Rectal smooth muscle tissue (tissue), 1 donor: ENCODE measurements at regions not wholly inside any gene's neighbourhood (a gene's known extent, or its start where the extent isn't known, plus 50 kb on each side); places are given as distances from the start of the nearest gene placed in this dataset.
"Not testable (repeated sequence)": the region's sequence is repeated elsewhere in the genome, so short reads cannot be mapped to it uniquely, and the experiment has no call there.

ENCODE experiments used
- H3K27ac ChIP-seq: one replicate; pipeline ENCODE4 v1.7.0; 2013; ENCODE audit warnings: low read depth, low read length, inconsistent platforms
- H3K27me3 ChIP-seq: one replicate; pipeline ENCODE4 v1.7.0; 2013; ENCODE audit warnings: low read length; ENCODE audit not compliant: control insufficient read depth, insufficient read depth
- H3K36me3 ChIP-seq: one replicate; pipeline ENCODE4 v1.7.0; 2013; ENCODE audit warnings: low read length; ENCODE audit not compliant: control insufficient read depth, insufficient read depth
- H3K4me1 ChIP-seq: one replicate; pipeline ENCODE4 v1.7.0; 2013; ENCODE audit warnings: low read length; ENCODE audit not compliant: control insufficient read depth, insufficient read depth
- H3K4me3 ChIP-seq: one replicate; pipeline ENCODE4 v1.7.0; 2013; ENCODE audit warnings: low read length
- H3K9ac ChIP-seq: one replicate; pipeline ENCODE4 v1.7.0; 2013; ENCODE audit warnings: low read length

DNA sequence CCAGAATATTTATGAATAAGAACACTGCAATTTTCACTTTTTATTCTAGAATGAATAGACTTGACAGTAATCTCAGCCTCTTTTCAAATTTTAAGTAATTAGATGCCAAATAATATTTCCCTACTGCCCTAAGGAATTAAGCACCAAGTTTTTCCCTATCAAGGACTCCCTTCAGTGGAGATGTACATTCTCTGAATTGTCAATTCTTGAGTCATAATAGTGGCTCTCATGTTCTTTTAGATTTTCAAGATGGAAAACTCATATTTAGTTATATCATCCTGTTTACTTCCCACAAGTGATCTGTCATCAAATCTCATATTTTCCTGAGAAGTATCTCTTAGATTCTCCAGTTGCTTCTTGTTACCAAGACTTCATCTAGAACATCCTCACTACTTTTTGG, 1248.9 kb upstream of the CHAC2 start:
- Histone ChIP-seq H3K9ac (no peak overlapping the region), H3K4me3 (no peak overlapping the region), H3K27me3 (no peaks in the 10 kb centered on the region), H3K27ac (no peak overlapping the region), H3K36me3 (no peaks in the 10 kb centered on the region), H3K4me1 (no peaks in the 10 kb centered on the region)

DNA sequence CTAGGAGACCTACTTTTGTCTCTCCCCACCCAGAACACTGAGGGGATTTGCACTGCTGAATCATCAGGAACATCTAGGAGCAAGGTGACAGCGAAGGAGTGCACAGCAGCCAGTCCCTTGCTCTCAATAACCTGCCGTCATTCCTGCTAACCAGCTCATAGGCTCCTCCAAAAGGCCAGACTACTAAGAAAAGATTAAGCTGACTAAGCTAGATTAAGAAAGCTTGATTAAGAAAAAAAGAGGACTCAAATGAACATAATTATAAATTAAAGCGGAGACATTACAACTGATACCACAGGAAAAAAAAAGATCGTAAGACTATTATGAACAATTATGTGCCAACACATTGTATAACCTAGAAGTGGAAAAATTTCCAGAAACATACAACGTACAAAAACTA, 1254.8 kb upstream of the CHAC2 start:
- no peaks in the 10 kb centered on the region for H3K27me3 ChIP-seq
- H3K36me3 ChIP-seq, result no peaks in the 10 kb centered on the region
- H3K27ac ChIP-seq, result no peak overlapping the region
- H3K4me3 ChIP-seq, result no peak overlapping the region
- H3K9ac ChIP-seq, result no peak overlapping the region
- no peaks in the 10 kb centered on the region for H3K4me1 ChIP-seq

DNA sequence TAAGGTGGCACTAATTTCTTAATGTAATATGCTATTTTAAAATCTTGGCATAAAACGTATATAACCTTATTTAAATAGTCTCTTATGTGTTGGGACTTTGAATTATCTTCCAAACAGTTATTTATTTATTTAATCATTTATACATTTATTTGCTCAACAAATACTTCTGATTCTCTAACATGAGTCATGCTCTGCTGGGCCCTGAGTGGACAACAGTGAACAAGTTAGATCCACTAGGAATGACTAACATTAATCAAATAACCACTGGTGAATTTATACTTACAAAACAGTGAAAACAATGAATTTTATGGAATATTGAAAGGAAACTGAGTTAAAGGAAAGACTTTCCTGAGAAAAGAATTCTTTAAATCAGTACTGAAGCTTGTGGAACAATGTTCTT, 1257.2 kb upstream of the CHAC2 start:
- H3K27ac ChIP-seq, result no peak overlapping the region
- H3K4me3 ChIP-seq, result no peak overlapping the region
- no peak overlapping the region for H3K9ac ChIP-seq
- H3K27me3 ChIP-seq, result no peaks in the 10 kb centered on the region
- no peaks in the 10 kb centered on the region for H3K36me3 ChIP-seq
- no peaks in the 10 kb centered on the region for H3K4me1 ChIP-seq

DNA sequence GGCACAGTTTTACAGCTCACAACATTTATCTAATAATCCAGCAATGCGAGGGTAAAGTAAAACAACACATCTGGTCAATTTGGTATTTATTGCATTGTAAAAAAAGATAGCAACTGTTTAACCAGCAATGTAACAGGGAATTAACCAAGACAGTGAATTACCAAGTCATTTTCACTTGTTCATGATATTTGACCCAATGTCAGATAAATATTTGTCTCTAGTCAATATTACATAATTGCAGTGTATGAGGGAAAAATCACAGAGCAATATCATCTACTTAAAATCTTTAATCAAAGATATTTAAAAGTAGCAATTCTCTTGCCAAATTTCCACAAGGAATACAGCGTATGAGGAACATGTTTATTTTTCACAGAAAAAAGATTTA, 1265.1 kb upstream of the CHAC2 start:
- H3K4me3 ChIP-seq, result no peak overlapping the region
- H3K4me1 ChIP-seq, result no peaks in the 10 kb centered on the region
- H3K27ac ChIP-seq, result no peak overlapping the region
- H3K27me3 ChIP-seq, result no peaks in the 10 kb centered on the region
- H3K36me3 ChIP-seq, result no peaks in the 10 kb centered on the region
- H3K9ac ChIP-seq, result no peak overlapping the region

DNA sequence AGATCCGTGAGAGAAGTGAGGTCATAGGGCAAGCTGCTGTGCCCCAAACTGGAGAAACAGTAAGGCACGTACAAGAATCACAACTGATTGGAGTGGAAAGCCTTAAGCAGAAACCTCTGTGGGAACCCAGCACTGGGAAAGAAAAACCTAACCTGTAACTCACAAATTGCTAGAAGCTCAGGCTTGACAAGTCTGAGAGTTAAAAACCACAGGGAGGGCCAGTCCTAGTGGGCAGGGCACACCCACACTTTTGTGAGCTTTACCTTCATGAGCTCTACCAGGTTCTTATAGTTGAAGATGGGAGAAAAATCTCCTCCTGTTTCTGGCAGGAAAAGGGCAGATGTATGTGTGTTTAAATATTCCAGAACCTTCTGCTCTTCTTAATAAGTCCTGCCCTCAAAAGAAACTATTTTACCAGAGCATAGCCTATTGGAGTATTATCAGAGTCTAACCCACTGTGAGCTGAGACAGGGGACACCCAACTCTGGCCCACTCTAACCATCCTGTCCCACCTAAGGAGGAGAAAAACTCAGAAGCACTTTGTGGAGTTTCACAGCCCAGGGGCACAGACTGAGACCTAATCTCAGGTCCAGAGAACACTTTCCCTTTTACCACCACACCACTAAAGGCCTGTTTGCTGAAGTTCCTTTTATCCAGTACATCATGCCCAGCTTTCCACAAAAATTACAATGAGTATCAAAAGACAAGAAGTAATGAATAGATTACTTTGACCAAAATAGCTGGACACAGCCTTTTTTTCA, 1265.7 kb upstream of the CHAC2 start:
- H3K36me3 ChIP-seq, result no peaks in the 10 kb centered on the region
- H3K9ac ChIP-seq, result no peak overlapping the region
- no peak overlapping the region for H3K27ac ChIP-seq
- H3K4me3 ChIP-seq, result no peak overlapping the region
- H3K4me1 ChIP-seq, result no peaks in the 10 kb centered on the region
- H3K27me3 ChIP-seq, result no peaks in the 10 kb centered on the region

DNA sequence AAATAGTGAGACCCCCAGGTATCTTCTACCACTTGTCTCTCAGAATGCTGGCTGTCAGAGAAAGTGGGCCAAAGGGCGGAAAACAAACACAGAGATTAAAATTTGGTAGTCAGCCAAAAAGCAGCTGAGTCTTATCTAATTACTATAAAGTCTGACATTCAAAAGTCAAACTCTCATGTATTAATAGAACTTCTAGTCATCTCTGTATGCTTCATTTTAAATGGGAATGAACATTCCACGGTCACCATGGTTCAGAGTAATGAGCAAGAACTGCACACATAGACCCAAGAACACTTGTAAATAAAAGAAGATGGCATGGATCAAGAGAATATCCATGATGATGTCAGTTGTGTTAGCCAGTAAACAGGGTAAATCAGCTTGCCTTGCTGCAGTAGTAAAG, 1267.0 kb upstream of the CHAC2 start:
- H3K36me3 ChIP-seq, result no peaks in the 10 kb centered on the region
- no peak overlapping the region for H3K27ac ChIP-seq
- H3K4me3 ChIP-seq, result no peak overlapping the region
- no peaks in the 10 kb centered on the region for H3K4me1 ChIP-seq
- H3K27me3 ChIP-seq, result no peaks in the 10 kb centered on the region
- no peak overlapping the region for H3K9ac ChIP-seq

DNA sequence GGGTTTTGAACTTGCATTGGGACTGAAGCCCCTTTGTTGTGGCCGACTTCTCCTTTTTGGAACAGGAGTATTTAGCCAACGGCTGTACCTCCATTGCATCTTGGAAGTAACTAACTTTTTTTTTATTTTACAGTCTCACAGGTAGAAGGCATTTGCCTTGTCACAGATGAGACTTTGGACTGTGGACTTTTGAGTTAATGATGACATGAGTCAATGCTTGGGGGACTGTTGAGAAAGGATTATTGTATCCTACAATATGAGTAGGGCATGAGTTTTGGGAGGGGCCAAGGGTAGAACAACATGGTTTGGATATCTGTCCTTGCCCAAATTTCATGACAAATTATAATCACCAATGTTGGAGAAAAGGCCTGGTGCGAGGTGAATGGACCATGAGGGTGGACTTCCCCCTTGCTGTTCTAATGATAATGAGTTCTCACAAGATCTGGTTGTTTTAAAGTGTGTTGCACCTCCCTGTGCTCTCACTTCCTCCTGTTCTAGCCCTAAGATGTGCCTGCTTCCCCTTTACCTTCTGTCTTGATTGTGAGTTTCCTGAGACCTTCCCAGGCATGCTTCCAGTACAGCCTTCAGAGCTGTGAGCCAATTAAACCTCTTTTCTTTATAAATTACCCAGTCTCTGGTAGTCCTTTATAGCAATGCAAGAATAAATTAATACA, 1269.4 kb upstream of the CHAC2 start:
- Histone ChIP-seq H3K27me3 (no peaks in the 10 kb centered on the region), H3K36me3 (no peaks in the 10 kb centered on the region), H3K27ac (no peak overlapping the region), H3K4me1 (no peaks in the 10 kb centered on the region), H3K4me3 (no peak overlapping the region), H3K9ac (no peak overlapping the region)

DNA sequence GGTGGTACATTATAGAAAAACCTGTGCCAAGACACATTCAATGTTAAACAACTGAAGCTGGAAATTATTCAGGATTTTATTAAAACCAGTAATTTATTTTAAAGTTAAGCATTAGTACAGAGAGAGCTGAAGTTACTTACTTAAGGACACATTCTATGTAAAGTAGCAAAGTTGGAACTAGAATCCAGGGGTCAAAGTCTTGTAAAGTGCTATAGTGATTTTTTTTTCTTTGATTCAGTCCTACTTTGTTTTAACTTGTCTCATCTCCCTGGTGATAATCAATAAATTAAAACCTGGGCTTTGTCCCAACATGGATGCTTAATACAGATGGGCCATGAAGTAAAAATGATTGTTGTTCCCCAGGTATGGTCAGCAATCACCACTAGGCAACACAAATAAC, 1271.8 kb upstream of the CHAC2 start:
- Histone ChIP-seq H3K27ac (no peak overlapping the region), H3K4me3 (no peak overlapping the region), H3K27me3 (no peaks in the 10 kb centered on the region), H3K9ac (no peak overlapping the region), H3K4me1 (no peaks in the 10 kb centered on the region), H3K36me3 (no peaks in the 10 kb centered on the region)

DNA sequence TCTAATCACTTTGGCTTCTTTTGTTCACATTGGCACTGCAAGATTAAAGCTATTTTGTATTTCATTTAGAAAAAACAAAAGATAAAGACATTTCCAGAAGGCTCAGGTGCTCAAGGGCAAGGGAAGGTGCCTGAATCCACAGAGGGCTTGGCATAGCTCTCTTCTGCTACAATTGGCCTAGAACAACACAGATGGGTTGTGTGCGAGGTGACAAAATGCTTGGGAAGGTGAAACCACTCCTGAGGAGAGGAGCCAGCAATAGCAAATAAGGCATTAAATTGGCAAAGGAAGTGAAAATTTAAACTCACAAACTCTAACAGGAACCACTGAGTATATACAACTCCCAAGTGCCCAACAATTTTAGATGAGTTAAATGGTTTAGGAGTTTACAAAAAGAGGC, 1290.4 kb upstream of the CHAC2 start:
- Histone ChIP-seq H3K4me3 (no peak overlapping the region), H3K27ac (no peak overlapping the region), H3K4me1 (no peaks in the 10 kb centered on the region), H3K27me3 (no peaks in the 10 kb centered on the region), H3K36me3 (no peaks in the 10 kb centered on the region), H3K9ac (no peak overlapping the region)

DNA sequence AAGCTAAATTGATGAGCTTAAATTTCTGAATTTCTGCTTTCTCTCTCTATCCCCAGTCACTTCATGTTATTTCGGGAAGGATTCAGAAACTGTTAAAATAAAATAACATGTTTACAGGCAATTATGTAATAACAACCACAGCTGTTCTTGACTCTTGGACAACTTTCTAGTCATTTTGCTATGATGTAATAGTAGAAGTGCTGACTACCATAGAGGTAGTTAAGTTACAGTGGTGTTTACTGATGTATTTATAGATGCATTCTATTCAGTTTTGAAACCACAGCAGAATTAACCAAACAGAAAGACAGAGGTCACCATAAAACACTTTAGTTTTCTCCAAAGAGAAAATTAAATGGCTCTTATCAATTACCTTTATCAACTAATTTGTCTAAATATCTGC, 1292.0 kb upstream of the CHAC2 start:
- H3K27ac ChIP-seq, result no peak overlapping the region
- no peaks in the 10 kb centered on the region for H3K4me1 ChIP-seq
- no peaks in the 10 kb centered on the region for H3K36me3 ChIP-seq
- no peaks in the 10 kb centered on the region for H3K27me3 ChIP-seq
- H3K9ac ChIP-seq, result no peak overlapping the region
- H3K4me3 ChIP-seq, result no peak overlapping the region

DNA sequence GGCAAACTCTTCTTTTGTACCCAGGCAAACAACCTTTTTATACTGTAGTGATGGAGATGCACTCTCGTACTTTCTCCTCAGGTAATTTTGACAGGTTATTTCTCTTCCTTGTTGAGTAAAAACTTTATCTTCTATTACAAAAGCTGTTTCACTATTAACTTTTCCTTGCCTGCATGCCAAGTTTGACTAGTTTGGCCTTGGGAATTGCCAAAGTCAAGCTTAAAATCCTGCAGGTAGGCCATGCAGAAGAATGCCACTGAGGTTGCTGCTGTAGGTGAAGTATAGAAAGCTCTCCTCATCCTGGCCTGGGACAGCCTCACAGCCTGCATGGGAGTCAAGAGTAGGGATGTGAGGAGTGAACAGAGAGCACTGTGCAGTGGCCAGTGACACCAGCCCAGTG, 1293.5 kb upstream of the CHAC2 start:
- H3K4me3 ChIP-seq, result no peak overlapping the region
- H3K27ac ChIP-seq, result no peak overlapping the region
- no peaks in the 10 kb centered on the region for H3K27me3 ChIP-seq
- no peaks in the 10 kb centered on the region for H3K4me1 ChIP-seq
- no peaks in the 10 kb centered on the region for H3K36me3 ChIP-seq
- no peak overlapping the region for H3K9ac ChIP-seq

DNA sequence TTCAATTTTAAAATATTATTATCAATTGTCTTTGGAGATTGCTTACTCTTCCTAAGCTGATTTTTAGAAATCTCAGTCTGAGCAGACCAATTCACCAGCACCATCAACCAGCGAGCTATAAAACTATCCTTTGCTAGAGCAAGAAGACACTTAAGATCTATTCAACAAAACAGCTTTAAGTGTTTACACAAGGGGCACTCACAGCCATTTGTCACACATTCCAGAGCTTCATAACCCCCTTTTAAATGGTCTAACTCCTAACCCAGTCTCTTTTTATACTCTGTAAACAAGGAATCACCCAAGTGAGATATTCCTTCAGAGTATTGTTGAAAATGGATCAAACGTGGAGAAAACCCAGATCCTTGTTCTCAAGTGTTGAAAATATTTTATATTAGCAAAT, 1294.1 kb upstream of the CHAC2 start:
- no peak overlapping the region for H3K4me3 ChIP-seq
- H3K36me3 ChIP-seq, result no peaks in the 10 kb centered on the region
- H3K27me3 ChIP-seq, result no peaks in the 10 kb centered on the region
- no peak overlapping the region for H3K9ac ChIP-seq
- H3K27ac ChIP-seq, result no peak overlapping the region
- H3K4me1 ChIP-seq, result no peaks in the 10 kb centered on the region

DNA sequence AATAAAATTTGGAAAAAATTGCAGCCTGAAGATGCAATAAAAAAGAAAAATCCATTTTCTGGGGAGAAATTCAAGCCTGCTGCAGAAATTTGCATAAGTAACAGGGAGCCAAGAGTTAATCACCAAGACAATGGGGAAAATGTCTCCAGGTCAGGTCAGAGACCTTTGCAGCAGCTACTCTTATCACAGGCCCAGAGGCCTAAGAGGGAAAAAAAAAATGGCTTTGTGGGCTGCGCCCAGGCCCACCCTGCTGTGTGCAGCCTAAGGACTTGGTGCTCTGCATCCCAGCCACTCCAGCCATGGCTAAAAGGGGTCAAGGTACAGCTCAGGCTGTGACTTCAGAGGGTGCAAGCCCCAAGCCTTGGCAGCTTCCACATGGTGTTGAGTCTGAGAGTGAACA, 1297.1 kb upstream of the CHAC2 start:
- not testable (repeated sequence) for H3K27ac ChIP-seq, H3K4me1 ChIP-seq

More for the DNA sequence above, 1297.1 kb upstream of the CHAC2 start:
- not testable (repeated sequence) for H3K9ac ChIP-seq, H3K4me3 ChIP-seq, H3K27me3 ChIP-seq, H3K36me3 ChIP-seq
